ENCODE measurements at regions not wholly inside any gene's neighbourhood (a gene's known extent, or its start where the extent isn't known, plus 50 kb on each side); places are given as distances from the start of the nearest gene placed in this dataset.

GRCh38 chr11:90355200-90355599, 132.4 kb upstream of the CHORDC1 start:
- no peak overlapping the region for H3K4me3 ChIP-seq
- no peaks in the 10 kb centered on the region for H3K4me1 ChIP-seq (ENCODE audit: insufficient read depth)
- H3K27ac ChIP-seq: no peak overlapping the region
- no peaks in the 10 kb centered on the region for H3K9me3 ChIP-seq (ENCODE audit: low read depth)
- H3K36me3 ChIP-seq (replicated peaks; ENCODE audit: insufficient read depth, low read depth): no peaks in the 10 kb centered on the region
- 70% methylated on average over 1 of the region's 1 CpG for WGBS (ENCODE audit: low lambda C conversion rate, missing lambda C conversion rate)
- no peaks in the 10 kb centered on the region for H4K20me1 ChIP-seq (ENCODE audit: insufficient read depth, poor library complexity, severe bottlenecking)
- TF ChIP-seq EZH2 (IDR thresholded peaks at IDR 0.05; ENCODE audit: borderline replicate concordance) (no peak), EZH2phosphoT487 (IDR thresholded peaks at IDR 0.05; ENCODE audit: low read depth, severe bottlenecking, unreplicated experiment) (no peak)
- TF ChIP-seq, protein P1, sequence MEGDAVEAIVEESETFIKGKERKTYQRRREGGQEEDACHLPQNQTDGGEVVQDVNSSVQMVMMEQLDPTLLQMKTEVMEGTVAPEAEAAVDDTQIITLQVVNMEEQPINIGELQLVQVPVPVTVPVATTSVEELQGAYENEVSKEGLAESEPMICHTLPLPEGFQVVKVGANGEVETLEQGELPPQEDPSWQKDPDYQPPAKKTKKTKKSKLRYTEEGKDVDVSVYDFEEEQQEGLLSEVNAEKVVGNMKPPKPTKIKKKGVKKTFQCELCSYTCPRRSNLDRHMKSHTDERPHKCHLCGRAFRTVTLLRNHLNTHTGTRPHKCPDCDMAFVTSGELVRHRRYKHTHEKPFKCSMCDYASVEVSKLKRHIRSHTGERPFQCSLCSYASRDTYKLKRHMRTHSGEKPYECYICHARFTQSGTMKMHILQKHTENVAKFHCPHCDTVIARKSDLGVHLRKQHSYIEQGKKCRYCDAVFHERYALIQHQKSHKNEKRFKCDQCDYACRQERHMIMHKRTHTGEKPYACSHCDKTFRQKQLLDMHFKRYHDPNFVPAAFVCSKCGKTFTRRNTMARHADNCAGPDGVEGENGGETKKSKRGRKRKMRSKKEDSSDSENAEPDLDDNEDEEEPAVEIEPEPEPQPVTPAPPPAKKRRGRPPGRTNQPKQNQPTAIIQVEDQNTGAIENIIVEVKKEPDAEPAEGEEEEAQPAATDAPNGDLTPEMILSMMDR (IDR thresholded peaks at IDR 0.05; ENCODE audit: poor library complexity): no peak
- no peaks in the 10 kb centered on the region for H3K79me2 ChIP-seq
- H3K27me3 ChIP-seq: no peaks in the 10 kb centered on the region
- no peaks in the 10 kb centered on the region for H3K9me2 ChIP-seq (replicated peaks; ENCODE audit: insufficient read depth)
- DNase-seq (ENCODE audit: low spot score): no peak
- H2AFZ ChIP-seq: no peak overlapping the region
- no peak overlapping the region for H3K4me2 ChIP-seq

DNA sequence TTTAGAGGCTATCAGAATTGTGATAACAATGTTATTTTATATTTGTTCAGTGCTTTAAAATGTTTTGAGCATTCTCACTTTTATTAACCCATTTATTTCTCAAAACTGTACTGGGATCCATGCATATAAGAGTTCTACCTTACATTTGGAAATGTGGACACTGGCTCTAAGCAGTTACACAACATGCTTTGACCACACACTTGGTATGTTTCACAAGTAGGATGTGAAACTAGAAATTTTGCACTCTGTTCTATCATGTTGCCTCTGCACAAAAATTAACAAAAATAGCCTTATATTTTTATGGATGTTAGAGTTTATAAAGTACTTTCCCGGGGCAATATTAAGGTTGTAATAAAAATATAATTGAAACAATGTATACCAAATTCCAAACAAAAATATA, 126.9 kb upstream of the CHORDC1 start:
- Histone ChIP-seq H3K27me3 (no peaks in the 10 kb centered on the region), H3K27ac (no peak overlapping the region), H3K4me2 (no peak overlapping the region), H3K4me3 (no peak overlapping the region), H3K36me3 (replicated peaks; ENCODE audit: insufficient read depth, low read depth) (no peaks in the 10 kb centered on the region), H3K9me2 (replicated peaks; ENCODE audit: insufficient read depth) (no peaks in the 10 kb centered on the region), H3K79me2 (no peaks in the 10 kb centered on the region), H4K20me1 (ENCODE audit: insufficient read depth, poor library complexity, severe bottlenecking) (no peaks in the 10 kb centered on the region), H2AFZ (no peak overlapping the region), H3K9me3 (ENCODE audit: low read depth) (no peaks in the 10 kb centered on the region), H3K4me1 (ENCODE audit: insufficient read depth) (no peaks in the 10 kb centered on the region)
- 97% methylated on average over 1 of the region's 1 CpG for WGBS (ENCODE audit: low lambda C conversion rate, missing lambda C conversion rate)
- no peak for DNase-seq (ENCODE audit: low spot score)
- TF ChIP-seq EZH2 (IDR thresholded peaks at IDR 0.05; ENCODE audit: borderline replicate concordance) (no peak), EZH2phosphoT487 (IDR thresholded peaks at IDR 0.05; ENCODE audit: low read depth, severe bottlenecking, unreplicated experiment) (no peak)
- TF ChIP-seq, protein P1 (IDR thresholded peaks at IDR 0.05; ENCODE audit: poor library complexity): no peak

DNA sequence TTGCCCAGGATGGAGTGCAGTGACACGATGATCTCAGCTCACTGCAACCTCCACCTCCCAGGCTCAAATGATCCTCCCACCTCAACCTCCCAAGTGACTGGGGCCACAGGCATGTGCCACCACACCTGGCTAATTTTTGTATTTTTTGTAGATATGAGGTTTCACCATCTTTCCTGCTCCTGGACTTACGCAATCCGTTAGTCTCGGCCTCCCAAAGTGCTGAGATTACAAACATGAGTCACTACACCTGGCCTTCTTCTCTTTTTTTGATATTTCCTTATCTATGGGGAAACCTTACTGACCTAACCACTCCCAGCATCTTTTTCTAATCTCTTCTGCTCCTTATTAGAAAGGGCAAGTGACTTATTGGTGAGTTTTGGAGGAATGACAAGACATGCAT, 121.7 kb upstream of the CHORDC1 start:
- WGBS (ENCODE audit: low lambda C conversion rate, missing lambda C conversion rate): 85% methylated on average over 4 of the region's 4 CpGs
- Histone ChIP-seq H4K20me1 (ENCODE audit: insufficient read depth, poor library complexity, severe bottlenecking) (no peaks in the 10 kb centered on the region), H3K4me3 (no peak overlapping the region), H3K36me3 (replicated peaks; ENCODE audit: insufficient read depth, low read depth) (no peaks in the 10 kb centered on the region), H3K27ac (no peak overlapping the region), H3K9me3 (ENCODE audit: low read depth) (no peaks in the 10 kb centered on the region), H3K27me3 (no peaks in the 10 kb centered on the region), H3K9me2 (replicated peaks; ENCODE audit: insufficient read depth) (no peaks in the 10 kb centered on the region), H3K4me2 (no peak overlapping the region), H2AFZ (no peak overlapping the region), H3K4me1 (ENCODE audit: insufficient read depth) (no peaks in the 10 kb centered on the region), H3K79me2 (no peaks in the 10 kb centered on the region)
- no peak for DNase-seq (ENCODE audit: low spot score)
- no peak for TF ChIP-seq EZH2phosphoT487 (IDR thresholded peaks at IDR 0.05; ENCODE audit: low read depth, severe bottlenecking, unreplicated experiment)
- no peak for TF ChIP-seq EZH2 (IDR thresholded peaks at IDR 0.05; ENCODE audit: borderline replicate concordance)

DNA sequence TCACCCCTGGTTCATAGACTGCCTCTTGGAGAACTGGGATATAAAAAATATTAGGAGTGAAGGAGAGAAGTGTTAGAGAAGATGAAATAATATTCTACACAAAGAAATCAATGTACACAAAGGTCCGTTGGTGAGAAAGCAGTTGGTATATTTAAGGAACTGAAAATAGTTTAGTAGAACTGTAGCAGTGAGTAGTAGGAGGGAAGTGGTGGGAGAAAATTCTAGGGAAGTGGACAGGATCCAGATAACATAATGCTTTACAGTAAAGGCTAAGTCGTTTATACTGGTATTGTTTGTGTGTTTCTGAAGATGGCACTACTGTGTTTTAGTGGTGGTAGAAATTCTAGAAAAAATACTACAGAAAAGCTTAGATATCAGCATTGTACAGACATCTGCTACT, 120.8 kb upstream of the CHORDC1 start:
- no peaks in the 10 kb centered on the region for H3K27me3 ChIP-seq
- no peaks in the 10 kb centered on the region for H3K79me2 ChIP-seq
- no peak overlapping the region for H2AFZ ChIP-seq
- no peak overlapping the region for H3K27ac ChIP-seq
- no peak for TF ChIP-seq EZH2 (IDR thresholded peaks at IDR 0.05; ENCODE audit: borderline replicate concordance)
- TF ChIP-seq, protein P1 (IDR thresholded peaks at IDR 0.05; ENCODE audit: poor library complexity): no peak
- TF ChIP-seq EZH2phosphoT487 (IDR thresholded peaks at IDR 0.05; ENCODE audit: low read depth, severe bottlenecking, unreplicated experiment): no peak
- H3K9me3 ChIP-seq (ENCODE audit: low read depth): no peaks in the 10 kb centered on the region
- no peaks in the 10 kb centered on the region for H3K4me1 ChIP-seq (ENCODE audit: insufficient read depth)
- no peak for DNase-seq (ENCODE audit: low spot score)
- no peaks in the 10 kb centered on the region for H3K9me2 ChIP-seq (replicated peaks; ENCODE audit: insufficient read depth)
- H4K20me1 ChIP-seq (ENCODE audit: insufficient read depth, poor library complexity, severe bottlenecking): no peaks in the 10 kb centered on the region
- no peaks in the 10 kb centered on the region for H3K36me3 ChIP-seq (replicated peaks; ENCODE audit: insufficient read depth, low read depth)
- no peak overlapping the region for H3K4me3 ChIP-seq
- WGBS (ENCODE audit: low lambda C conversion rate, missing lambda C conversion rate): 83% methylated on average over 2 of the region's 2 CpGs
- no peak overlapping the region for H3K4me2 ChIP-seq

Data from hepatocyte (in vitro differentiated cells).